Activated T-cell treated with anti-CD3 and anti-CD28 coated beads for 4 hours (primary cell): ENCODE measurements at regions not wholly inside any gene's neighbourhood (a gene's known extent, or its start where the extent isn't known, plus 50 kb on each side); places are given as distances from the start of the nearest gene placed in this dataset.

Source experiments
- DNase-seq: peaks from one replicate; pipeline ENCODE4 v3.0.0-alpha.2; 2020

DNA sequence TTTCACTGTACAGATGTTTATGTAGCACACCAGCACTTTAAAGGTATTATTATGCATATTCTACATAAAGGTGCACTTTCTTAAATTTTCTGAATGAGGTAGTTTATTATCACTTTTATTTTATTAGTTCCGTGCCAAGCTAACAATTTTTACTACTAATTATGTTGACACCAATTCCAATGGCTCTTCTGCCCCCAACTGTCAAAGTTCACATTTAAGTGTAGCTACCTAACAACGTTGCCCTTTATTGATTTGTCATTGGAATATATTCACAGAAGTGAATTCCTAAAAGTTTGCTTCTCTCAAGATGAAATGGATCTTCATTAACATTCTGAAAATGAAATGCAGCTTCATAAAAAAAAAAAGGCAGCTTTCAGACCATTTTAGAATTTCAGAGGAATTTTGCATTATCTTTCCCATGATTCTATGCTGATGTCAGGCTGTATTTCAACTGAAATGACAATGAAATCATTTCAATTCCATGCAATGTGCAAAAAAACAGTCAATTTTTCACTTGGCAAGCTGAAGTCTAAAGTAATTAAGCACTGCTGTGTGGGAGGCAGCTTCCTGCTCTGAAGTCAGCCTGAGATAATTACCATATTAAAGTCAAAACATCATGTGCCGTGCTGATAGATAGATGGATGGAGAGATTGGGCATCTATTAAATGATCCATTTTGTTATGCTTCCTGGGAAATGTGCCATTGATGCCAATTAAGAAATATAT lies 229.2 kb downstream of the TTLL7 start:
- no peak for DNase-seq

DNA sequence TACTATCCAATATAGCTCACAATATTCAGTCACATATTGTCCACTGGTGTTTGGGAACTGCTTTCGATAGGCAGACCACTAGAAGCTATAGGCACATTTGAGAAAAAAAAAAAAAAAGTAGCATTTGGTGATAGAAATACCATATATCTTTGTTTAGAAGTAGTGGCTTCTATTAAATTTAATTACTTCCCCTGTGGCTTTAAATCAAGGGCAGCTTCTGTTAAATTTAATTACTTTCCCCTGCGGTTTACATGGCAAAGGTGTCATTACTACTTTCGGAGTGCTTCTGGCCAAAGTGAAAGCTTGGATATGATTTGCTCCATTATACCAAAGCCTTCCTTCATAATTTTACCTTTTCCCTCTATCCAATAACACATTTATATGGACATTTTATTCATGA lies 229.9 kb downstream of the TTLL7 start:
- DNase-seq = no peak

GRCh38 chr1:83766241-83766691 lies 232.7 kb downstream of the TTLL7 start:
- DNase-seq = no peak

- no peak for DNase-seq
These were observed 233.8 kb downstream of the TTLL7 start for GRCh38 chr1:83765125-83765524.

DNA sequence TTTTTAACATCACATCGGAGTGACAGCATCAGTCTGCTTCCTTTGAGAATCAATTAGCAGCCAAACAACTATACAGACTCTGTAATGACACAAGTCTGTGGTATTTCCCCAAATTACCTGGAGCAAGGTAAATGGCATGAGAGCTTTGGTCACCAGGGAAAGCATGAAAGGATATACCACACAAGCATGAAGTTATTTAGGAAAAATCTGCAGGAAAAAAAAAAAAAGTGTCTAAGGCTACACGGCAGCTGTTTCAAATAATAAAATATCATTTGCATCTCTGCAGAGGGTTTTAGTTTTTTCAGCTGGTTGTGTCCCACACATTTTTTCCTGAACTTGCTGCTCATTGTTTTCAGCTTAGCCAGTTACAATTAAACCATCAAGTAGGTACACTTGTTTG lies 234.7 kb downstream of the TTLL7 start:
- DNase-seq = no peak

DNA sequence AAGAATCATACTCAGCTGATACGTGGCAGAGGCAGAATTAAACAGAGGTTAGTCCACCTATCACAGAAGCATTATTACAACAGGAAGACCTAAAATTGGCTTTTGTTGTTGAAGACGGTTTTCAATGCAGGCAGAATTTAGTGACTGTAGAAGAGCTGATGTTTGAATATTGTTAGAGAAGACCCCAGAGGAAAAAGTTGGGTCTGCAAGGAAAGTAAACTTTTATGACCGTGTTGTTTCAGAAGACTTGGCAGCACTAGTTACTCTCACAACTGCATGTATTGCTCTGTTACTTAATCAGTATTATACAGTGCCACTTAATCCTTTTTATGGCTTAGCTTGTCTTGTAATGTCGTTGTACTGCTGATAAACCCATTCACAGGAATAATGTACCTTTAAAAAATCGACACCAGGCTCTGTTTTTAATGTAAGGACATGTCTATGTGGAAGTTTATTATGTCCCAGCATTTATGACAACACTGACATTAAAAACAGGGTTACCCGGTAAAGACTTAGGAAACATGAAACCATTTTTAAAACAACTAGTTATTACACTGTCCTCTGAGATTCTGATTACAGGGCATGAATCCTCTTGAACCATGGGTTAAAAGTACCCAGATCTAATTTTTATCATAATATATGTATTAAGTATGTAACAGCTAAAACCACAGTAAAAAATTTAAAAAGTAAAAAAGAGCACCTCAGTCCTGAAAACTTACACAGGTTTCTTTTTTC lies 235.4 kb downstream of the TTLL7 start:
- DNase-seq = no peak

DNA sequence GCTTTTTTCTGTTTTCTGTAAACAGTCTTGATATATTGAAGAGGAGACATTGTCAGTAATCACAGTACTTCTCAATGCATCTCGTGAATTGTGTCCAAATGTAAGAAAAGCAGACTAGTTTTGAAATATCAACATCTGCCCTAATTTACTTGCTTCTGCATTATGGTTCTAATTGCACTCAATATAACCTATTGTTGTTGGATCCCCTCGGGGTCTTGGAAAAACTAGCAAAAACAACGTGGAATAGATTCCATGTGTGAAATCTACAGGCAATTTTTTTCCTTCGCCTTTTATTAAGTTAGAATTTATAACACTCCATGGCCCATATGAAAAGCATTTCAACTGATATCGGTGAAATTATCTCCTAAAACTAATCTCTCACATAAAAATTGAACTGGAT lies 236.5 kb downstream of the TTLL7 start:
- no peak for DNase-seq

DNA sequence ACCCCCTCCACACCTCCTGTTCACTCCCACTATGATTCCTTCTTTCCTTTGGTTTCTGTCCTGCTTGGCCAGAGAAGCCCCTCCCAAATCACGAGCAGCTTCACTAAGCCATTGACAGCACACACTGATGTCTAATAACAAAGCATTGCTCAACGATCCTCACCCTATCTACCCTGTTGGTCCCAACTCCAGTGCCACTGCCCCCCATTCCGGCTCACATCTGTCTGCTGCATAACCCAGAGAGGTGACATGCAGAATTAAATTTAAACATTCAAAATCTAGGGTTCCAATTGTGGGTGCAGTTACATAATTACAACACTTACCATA lies 236.9 kb downstream of the TTLL7 start:
- DNase-seq = no peak

DNA sequence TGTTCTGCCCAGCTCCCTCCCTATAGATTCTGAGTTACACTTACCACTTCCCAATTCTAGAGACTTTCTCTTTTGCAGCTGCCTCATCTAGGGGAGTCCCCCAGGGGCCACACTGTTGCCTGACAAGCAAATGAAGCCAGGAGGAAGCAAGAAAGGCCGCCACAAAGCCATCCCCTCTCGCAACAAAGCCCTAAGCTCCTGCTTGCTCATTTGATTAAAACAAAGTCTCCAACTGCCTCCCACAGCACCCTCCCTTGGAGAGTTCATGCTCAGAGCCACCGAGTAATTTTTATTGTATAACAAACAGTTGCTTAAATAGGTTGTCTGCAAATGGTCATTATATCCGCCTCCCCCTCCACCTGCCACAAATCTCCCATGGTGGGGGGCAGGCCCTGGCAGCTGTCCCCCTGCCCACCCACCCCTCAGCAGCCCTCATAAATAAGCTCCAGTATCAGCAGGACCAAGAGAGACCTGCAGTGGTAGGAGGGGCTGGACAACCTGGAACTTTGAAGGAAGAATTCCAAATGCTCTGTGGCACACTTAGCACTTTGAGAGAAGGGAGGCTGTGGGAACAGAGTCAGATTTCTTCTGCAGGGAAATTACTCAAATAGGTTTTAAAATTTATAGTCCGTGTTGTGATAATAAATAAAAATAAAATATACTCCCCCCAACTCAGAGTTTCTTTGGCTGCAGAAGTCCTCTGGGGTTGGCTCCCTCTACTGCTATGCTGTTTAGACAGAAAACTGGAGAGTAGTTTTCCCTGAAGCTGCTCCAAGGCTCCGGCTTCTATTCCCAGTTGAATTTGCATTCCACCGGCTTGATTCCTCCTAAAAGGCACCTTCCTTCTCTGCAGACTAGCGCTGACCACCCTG lies 237.5 kb downstream of the TTLL7 start:
- no peak for DNase-seq

- no peak for DNase-seq
These were observed 238.5 kb downstream of the TTLL7 start for GRCh38 chr1:83760226-83761021.

DNA sequence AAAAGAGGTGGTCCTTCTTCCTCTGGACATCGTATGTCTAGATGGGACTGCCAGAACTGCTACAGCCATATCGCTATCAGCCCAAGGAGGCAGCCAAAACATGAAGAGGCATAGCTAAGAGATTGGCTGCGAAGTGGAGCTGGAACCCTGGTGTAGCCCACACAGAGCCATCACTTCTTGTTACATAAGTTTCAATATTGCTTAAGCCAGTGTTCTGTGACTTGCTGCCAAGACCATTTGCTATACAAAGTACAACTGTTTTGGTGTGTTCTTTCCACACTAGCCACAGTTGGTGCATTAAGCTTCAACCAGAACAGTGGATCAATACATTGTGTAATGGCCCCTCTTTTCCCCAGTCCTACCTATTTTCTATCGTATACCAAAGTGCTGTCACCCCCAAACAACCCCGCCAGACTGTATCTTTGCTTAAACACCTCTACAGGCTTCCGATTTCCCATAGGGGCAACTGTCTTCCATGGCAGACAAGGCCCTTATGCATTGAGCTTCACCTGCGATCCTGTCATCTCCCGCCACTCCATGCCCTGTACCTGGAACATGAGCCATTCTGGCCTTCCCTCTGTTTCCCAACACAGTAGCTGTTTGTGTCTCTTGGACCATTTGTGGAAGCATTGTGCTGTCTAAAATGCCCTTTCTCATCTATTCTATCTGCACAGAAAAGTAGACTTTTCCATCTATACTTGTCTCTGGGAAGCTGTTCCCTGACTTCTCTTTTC lies 241.8 kb downstream of the TTLL7 start:
- DNase-seq = no peak

DNA sequence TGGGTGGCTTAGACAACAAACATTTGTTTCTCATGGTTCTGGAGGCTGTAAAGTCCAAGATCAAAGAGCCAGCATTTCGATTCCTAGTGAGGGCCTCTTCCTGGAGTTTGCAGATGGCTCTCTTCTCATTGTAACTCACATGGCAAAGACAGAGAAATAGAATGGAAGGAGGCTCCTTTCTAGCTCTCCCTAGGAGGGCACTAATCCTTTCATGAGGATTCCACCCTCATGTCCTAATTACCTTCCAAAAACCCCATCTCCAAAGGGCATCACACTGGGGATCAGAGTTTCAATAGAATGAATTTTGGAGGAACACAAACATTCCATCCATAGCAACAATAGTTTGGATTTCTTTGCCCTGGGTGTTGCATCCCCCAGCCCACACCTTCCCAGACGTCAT lies 247.3 kb downstream of the TTLL7 start:
- DNase-seq = no peak

DNA sequence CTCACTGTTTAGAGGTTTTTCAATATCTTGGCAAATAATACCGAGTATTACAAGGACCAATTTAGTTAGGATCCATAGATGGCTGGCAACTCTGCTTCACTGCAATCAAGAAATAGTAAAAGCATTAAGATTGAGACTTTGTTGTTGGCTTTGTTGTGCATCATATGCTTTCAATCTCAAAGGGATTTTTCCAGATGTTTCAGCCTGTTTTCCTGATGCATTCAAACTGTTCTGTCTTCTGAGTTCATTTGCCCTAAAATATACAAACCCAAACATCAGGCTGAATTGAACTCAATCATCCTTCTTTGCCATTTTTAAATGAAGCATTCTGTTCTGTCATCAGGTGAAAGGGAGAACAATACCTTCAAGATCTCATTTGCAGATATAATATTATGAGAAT lies 248.7 kb downstream of the TTLL7 start:
- no peak for DNase-seq

GRCh38 chr1:83747853-83748482 lies 251.0 kb downstream of the TTLL7 start:
- no peak for DNase-seq

DNA sequence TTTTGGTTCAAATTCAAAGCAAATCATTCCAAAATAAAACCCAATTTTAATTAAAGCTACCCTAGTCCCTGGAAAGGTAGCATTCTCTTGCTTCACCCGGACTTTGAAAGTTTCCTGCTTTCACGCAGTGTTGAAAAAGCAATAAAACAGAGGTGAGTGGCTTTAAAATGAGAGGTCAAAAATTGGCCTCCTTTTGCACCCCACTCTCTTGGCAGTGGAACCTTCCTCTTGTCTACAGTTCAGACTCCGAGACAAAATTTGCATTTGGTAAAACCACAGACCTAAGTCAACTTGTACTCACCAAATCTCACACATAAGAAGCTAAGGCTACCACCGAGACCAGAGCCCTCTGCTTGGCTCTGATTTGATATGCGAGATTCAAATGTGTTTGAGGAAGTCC lies 252.7 kb downstream of the TTLL7 start:
- DNase-seq = no peak

DNA sequence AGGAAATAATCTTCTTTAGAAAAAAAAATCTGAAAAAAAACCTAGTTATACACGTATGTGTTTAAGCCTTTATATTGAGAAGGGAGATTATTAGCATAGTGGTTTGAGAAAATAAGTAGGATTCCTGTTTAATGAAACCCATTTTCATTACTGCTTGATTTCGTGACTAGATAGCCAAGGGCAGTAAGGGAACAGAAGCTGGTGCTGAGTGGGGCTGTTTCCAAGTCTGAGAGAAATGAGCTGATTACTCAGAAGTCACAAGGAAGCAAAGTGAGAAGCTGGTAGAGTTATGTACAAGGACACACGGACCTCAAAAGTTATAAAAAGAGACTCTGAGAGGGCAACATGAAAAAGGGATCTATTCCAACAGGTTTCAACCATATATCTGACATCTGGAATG lies 256.5 kb downstream of the TTLL7 start:
- no peak for DNase-seq

DNA sequence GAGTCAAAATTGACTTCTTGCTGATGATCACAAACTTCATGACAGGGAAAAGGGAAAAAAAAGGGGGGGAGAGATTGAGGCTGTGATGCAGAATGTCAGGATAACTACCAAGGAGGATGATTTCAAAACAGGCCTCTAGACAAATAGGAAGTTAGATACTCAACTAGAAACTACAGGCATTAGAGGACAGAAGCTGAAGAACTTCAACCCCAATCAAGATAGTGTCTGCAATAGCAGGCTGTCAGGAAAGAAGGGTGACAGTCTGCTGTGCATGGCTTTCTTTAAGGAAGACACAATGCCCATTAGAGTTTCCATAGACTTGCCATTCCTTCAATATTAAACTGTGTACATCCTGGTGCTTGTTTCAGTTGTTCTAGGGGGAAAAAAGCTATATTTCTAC lies 257.2 kb downstream of the TTLL7 start:
- no peak for DNase-seq

DNA sequence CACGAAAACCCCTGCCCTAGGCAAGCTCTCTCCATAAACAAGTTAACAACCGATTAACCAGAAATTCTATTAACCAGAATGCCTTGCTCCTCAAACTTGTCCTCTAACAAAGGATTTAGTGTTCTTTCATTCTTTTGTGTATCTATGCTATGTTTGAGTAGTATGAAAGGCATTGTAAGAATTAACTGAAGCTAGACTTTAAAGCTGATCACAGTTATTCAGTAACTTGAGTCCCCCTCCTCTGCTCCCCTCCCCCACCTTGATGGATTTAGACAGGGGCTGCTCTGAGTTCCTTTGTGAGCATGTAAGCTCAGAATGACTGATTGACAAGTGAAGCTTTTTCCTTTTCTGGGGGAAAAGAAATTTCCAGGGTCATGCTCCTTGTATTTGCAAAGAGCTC lies 257.6 kb downstream of the TTLL7 start:
- DNase-seq = no peak

DNA sequence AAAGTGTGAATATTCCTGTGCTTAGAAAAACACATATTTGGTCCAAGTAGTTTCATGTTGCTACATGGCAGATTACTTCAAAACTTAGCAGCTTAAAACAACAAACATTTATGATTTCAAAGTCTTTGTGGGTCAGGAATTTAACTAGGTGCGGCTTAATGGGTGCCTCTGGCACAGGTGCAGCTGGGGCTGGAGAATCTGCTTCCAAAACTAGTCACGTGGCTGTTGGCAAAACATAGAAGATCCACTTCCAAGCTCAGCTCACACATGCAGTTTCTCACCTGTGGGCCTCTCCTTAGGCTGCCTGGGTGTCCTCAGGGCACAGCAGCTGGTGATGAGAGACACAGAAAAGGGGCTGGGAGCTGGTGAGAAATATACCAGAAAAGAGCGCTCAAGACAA lies 263.4 kb downstream of the TTLL7 start:
- no peak for DNase-seq

DNA sequence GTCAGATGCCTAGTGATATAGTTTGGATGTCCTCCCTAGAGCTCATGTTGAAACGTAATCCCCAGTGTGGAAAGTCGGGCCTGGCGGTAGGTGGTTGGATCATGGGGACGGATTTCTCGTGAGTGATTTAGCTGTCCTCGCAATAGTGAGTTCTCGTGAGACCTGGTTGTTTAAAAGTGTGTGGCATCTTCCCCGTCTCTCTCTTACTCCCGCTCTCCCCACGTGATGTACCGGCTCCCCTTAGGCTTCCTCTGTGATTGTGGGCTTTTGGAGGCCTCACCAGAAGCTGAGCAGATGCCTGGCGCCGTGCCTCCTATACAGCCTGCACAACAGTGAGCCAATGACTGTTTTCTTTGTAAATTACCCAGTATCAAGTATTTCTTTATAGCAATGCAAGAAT lies 264.5 kb downstream of the TTLL7 start:
- no peak for DNase-seq

GRCh38 chr1:83725735-83726360 lies 273.1 kb downstream of the TTLL7 start:
- no peak for DNase-seq
